Adrenal gland (tissue), 5 donors: ENCODE measurements at regions not wholly inside any gene's neighbourhood (a gene's known extent, or its start where the extent isn't known, plus 50 kb on each side); places are given as distances from the start of the nearest gene placed in this dataset.

Experiments used
- CTCF ChIP-seq, 6 experiments: fragments of 450-650 bp in 4 of 6; fragments of 200-600 bp in 2 of 6; sonication (generic) in 1 of 6; IDR thresholded peaks; 1 replicate in 5 of 6; 2 replicates in 1 of 6; pipeline versions ENCODE4 v1.5.1 to v1.8.0; 2016 to 2021; ENCODE audit warnings: antibody characterized with exemption in 6 of 6, mild to moderate bottlenecking in 2 of 6, moderate library complexity in 1 of 6
- POLR2A ChIP-seq, 2 donors: fragments of 450-650 bp; IDR thresholded peaks; one replicate each; pipeline ENCODE4 v1.6.1; 2017; ENCODE audit warnings: antibody characterized with exemption in 2 of 2, mild to moderate bottlenecking in 2 of 2, moderate library complexity in 1 of 2
- donor health status: DM: no; HTN: no; CAD: no.

- TF ChIP-seq CTCF (IDR thresholded peaks at IDR 0.05) (no peak), POLR2A (IDR thresholded peaks at IDR 0.05) (no peak)
Measured at GRCh38 chr12:67057072-67057471, 212.1 kb upstream of the CAND1 start.
